ENCODE measurements at regions not wholly inside any gene's neighbourhood (a gene's known extent, or its start where the extent isn't known, plus 50 kb on each side); places are given as distances from the start of the nearest gene placed in this dataset.

DNA sequence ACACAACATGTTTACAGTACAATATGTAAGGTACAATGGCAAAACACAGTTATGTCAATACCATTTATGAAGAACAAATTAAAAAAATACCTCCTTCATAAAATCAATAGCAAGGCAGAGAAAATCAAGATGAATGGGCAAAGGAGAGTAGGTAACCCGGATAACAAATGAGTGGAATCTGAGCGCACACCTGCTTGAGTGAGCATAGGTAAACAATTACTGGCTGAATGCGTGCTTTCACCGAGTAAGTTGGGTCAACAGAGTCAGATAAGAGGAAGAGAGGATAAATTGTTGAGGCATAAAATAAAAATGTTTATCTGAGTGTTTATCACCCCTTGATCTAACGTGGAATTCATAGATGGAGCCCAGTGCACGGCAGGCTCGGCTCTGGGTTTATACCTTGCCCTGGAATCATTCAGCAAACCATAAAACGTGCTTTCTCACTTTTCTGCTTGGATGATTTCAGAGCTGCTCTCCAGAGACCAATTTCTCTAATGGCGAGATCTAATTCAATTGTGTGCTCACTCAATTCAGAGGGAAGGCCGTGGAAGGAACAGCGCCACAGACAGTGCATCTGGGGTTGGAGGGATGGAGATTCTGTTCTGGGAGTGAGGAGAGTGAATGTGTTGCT lies 224.8 kb upstream of the MAP3K7 start:
- TF ChIP-seq, protein P1, sequence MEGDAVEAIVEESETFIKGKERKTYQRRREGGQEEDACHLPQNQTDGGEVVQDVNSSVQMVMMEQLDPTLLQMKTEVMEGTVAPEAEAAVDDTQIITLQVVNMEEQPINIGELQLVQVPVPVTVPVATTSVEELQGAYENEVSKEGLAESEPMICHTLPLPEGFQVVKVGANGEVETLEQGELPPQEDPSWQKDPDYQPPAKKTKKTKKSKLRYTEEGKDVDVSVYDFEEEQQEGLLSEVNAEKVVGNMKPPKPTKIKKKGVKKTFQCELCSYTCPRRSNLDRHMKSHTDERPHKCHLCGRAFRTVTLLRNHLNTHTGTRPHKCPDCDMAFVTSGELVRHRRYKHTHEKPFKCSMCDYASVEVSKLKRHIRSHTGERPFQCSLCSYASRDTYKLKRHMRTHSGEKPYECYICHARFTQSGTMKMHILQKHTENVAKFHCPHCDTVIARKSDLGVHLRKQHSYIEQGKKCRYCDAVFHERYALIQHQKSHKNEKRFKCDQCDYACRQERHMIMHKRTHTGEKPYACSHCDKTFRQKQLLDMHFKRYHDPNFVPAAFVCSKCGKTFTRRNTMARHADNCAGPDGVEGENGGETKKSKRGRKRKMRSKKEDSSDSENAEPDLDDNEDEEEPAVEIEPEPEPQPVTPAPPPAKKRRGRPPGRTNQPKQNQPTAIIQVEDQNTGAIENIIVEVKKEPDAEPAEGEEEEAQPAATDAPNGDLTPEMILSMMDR (conservative IDR thresholded peaks at IDR 0.05; ENCODE audit: low read depth, low read length) = no peak
- TF ChIP-seq EZH2 (IDR thresholded peaks at IDR 0.05; ENCODE audit: low read length, unreplicated experiment) (no peak), EZH2phosphoT487 (IDR thresholded peaks at IDR 0.05; ENCODE audit: borderline replicate concordance, low read length) (no peak)

All from PC-3 (cell line).